Tibial nerve (tissue), 4 donors: ENCODE measurements at regions not wholly inside any gene's neighbourhood (a gene's known extent, or its start where the extent isn't known, plus 50 kb on each side); places are given as distances from the start of the nearest gene placed in this dataset.
A peak's percentile ranks its signal among the peaks of the same experiment; 100 is the strongest.
"Not testable (repeated sequence)": the region's sequence is repeated elsewhere in the genome, so short reads cannot be mapped to it uniquely, and the experiment has no call there.

Experiments
- DNase-seq, 2 donors: peaks; one replicate each; pipeline ENCODE4 v3.0.0-alpha.2; 2019; ENCODE audit warnings: low spot score in 2 of 2
- H3K27ac ChIP-seq, 4 donors: fragments of 200-600 bp; sonication (generic) in 3 of 4; one replicate each; pipeline ENCODE4 v1.5.1; 2017 to 2019; ENCODE audit warnings: mild to moderate bottlenecking in 1 of 4
- H3K27me3 ChIP-seq, 2 donors: fragments of 200-600 bp; sonication (generic) in 1 of 2; one replicate each; pipeline versions ENCODE4 v1.5.1 to v1.6.0; 2017 to 2019
- H3K36me3 ChIP-seq, 3 donors: fragments of 200-600 bp; sonication (generic); one replicate each; pipeline ENCODE4 v1.5.1; 2018 to 2019
- H3K4me1 ChIP-seq, 4 donors: fragments of 200-600 bp; sonication (generic) in 3 of 4; one replicate each; pipeline ENCODE4 v1.5.1; 2017 to 2019
- H3K4me3 ChIP-seq, 4 donors: fragments of 200-600 bp; sonication (generic) in 3 of 4; one replicate each; pipeline ENCODE4 v1.5.1; 2017 to 2019; ENCODE audit warnings: mild to moderate bottlenecking in 1 of 4, moderate library complexity in 1 of 4
- H3K9me3 ChIP-seq, 4 donors: fragments of 200-600 bp; sonication (generic) in 3 of 4; one replicate each; pipeline ENCODE4 v1.5.1; 2017 to 2019
- CTCF ChIP-seq, 5 experiments: fragments of 200-600 bp in 3 of 5; fragments of 450-650 bp in 2 of 5; sonication (generic) in 3 of 5; IDR thresholded peaks; one replicate each; pipeline ENCODE4 v1.5.1; 2016 to 2019; ENCODE audit warnings: antibody characterized with exemption in 5 of 5, mild to moderate bottlenecking in 3 of 5, moderate library complexity in 2 of 5
- EP300 ChIP-seq, 2 donors: sonication (generic); formaldehyde crosslinking; IDR thresholded peaks; one replicate each; pipeline ENCODE4 v1.6.1; 2017; ENCODE audit warnings: antibody characterized with exemption in 2 of 2, mild to moderate bottlenecking in 1 of 2
- POLR2A ChIP-seq, 2 donors: fragments of 450-650 bp; IDR thresholded peaks; one replicate each; pipeline ENCODE4 v1.6.1; 2017; ENCODE audit warnings: antibody characterized with exemption in 2 of 2, mild to moderate bottlenecking in 2 of 2, moderate library complexity in 2 of 2
- WGBS, 2 donors: methylation state at CpG; one replicate each; pipeline ENCODE4 v1.1.5; 2018; 5-methylcytosine and 5-hydroxymethylcytosine counted together

DNA sequence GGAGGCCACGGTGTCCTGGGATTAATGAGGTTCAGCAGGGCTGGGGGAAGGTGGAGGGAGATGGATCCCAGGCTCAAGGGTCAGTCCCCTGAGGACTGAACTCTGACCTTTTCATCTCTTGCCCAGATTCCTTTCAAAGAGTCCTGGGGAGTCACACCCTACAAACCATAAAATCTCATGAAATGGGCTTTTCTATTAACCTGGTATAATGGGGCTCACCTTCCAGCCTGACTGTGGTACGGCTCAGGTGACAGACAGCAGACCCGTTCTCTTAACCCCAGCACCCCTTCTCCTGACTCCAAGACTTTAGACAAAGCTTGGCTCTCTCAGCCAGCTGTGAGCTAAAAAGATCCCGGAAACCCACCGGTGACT is 268.2 kb downstream of the ADGRD1 start:
- peaks cover 0 to 25% of the 10 kb centered on the region in 2 donors for H3K27me3 ChIP-seq
- no peak for DNase-seq
- no peaks in the 10 kb centered on the region for H3K36me3 ChIP-seq
- WGBS, 2 donors, result 18 to 19% methylated on average over 4 to 5 of the region's 5 CpGs
- no peak for TF ChIP-seq CTCF (IDR thresholded peaks at IDR 0.05)
- no peak for TF ChIP-seq EP300 (IDR thresholded peaks at IDR 0.05)
- TF ChIP-seq POLR2A (IDR thresholded peaks at IDR 0.05), result no peak
- no peak overlapping the region for H3K27ac ChIP-seq
- peak overlapping the region in 1 of 4 donors; percentile 4 for H3K4me3 ChIP-seq
- no peaks in the 10 kb centered on the region for H3K9me3 ChIP-seq
- peaks cover 0 to 23% (median 3%) of the 10 kb centered on the region in 4 donors for H3K4me1 ChIP-seq

GRCh38 chr12:131222329-131223139 is 268.8 kb downstream of the ADGRD1 start:
- no peak for TF ChIP-seq POLR2A (IDR thresholded peaks at IDR 0.05)
- no peak for TF ChIP-seq CTCF (IDR thresholded peaks at IDR 0.05)
- no peak for TF ChIP-seq EP300 (IDR thresholded peaks at IDR 0.05)
- Histone ChIP-seq H3K4me3 (peak overlapping the region in 1 of 4 donors; percentile 4), H3K4me1 (peaks cover 0 to 23% (median 3%) of the 10 kb centered on the region in 4 donors), H3K36me3 (no peaks in the 10 kb centered on the region), H3K9me3 (no peaks in the 10 kb centered on the region), H3K27ac (no peak overlapping the region), H3K27me3 (peaks cover 0 to 22% of the 10 kb centered on the region in 2 donors)
- DNase-seq, result peak in 1 of 2 donors; percentile 9
- WGBS, 2 donors, result 25 to 29% methylated on average over 20 to 22 of the region's 22 CpGs

DNA sequence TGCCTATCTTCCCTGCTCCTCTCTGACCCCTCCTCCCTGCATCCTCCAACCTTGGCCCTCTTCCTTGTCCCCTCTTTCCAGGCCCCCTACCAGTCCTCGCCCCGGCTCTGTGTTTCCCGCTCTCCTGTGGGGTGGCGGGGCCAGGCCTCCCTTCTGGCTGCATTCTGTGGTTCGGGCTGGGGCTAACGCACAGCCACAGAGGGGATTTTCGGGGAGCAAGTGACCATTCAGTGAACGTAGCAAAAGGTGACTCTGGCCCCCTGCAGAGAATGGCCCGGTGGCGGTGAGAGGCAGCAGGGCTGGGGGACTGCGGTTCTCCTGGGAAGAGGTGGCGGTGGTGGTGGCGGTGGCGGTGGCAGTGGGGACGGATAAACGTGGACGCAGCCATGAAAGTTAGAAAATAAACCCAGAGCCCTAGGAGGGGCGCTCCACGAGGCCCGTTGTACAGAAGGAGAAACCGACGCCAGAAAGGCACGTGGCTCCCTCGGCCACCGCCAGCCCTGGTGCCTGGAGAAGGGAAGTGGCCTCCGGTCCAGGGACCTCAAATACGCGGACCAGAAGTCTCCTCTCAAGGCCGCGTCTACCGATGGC is 269.6 kb downstream of the ADGRD1 start:
- 76 to 82% methylated on average over 31 of the region's 31 CpGs for WGBS, 2 donors
- Histone ChIP-seq H3K4me1 (peaks cover 0 to 23% (median 3%) of the 10 kb centered on the region in 4 donors), H3K9me3 (no peaks in the 10 kb centered on the region), H3K4me3 (no peak overlapping the region), H3K27me3 (peaks cover 0 to 18% of the 10 kb centered on the region in 2 donors), H3K27ac (no peak overlapping the region), H3K36me3 (no peaks in the 10 kb centered on the region)
- no peak for DNase-seq
- TF ChIP-seq CTCF (IDR thresholded peaks at IDR 0.05) (no peak), POLR2A (IDR thresholded peaks at IDR 0.05) (no peak), EP300 (IDR thresholded peaks at IDR 0.05) (no peak)

DNA sequence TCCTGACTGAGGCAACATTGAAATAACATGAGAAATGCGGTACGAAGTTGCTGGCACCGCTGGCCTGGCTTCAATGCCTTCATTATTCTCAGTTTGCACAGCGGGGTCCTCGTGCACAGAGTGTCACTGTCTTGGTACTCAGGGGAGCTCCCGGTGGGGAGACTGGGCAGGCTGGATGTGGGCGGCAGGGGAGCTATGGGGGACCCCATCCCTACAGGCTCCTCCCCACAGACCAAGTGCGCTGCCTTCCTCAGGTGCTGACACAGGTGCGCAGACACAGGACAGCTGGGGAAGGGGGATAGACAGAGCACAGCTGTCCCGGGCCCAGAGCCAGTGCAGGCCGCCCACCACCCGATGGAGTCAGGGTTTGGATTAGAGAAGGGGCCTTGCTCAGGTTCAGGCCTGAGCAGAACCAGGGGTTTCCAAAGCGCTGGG is 270.1 kb downstream of the ADGRD1 start:
- Histone ChIP-seq H3K27ac (no peak overlapping the region), H3K9me3 (no peaks in the 10 kb centered on the region), H3K4me3 (no peak overlapping the region), H3K36me3 (no peaks in the 10 kb centered on the region), H3K27me3 (peaks cover 0 to 16% of the 10 kb centered on the region in 2 donors), H3K4me1 (peaks cover 0 to 23% (median 3%) of the 10 kb centered on the region in 4 donors)
- no peak for TF ChIP-seq CTCF (IDR thresholded peaks at IDR 0.05)
- no peak for TF ChIP-seq EP300 (IDR thresholded peaks at IDR 0.05)
- TF ChIP-seq POLR2A (IDR thresholded peaks at IDR 0.05), result no peak
- no peak for DNase-seq
- 66 to 68% methylated on average over 11 to 13 of the region's 13 CpGs for WGBS, 2 donors

DNA sequence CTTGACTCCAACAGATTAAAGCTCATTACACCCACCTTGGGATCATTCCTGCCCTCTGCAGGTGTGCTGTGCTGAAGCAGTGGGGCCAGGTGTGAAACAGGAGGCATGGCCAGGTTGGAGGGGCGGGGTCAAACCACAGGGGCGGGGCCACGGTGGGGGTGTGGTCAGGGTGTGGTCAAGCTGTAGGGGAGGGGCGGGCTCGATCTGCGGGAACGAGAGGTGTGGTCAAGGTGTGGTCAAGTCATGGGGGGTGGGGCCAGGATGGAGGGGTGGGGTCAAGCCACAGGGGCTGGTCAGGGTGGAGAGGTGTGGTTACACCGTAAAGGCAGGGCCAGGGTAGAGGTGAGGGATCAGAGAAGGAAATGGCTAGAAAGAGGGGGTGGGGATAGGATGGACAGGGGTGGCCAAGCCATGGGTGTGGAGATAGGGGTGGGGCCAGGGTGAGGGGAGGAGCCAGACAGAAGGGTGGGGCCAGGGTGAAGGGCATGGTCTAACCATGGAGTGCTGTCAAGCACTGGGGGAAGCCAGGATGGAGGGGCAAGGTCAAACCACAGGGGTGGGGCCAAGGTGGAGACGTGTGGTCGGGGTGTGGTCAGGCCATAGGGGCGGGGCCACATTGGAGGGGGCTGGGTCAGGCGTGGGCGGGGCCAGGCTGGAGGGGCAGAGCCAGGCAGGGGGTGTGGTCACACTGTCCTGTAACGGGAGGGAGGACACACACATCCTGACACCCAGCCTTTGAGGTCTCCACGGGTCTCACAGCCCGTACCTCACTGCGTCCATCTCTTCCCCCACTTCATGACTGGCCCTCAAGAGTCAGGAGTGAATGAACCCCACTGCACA is 270.7 kb downstream of the ADGRD1 start:
- H3K36me3 ChIP-seq, H3K27ac ChIP-seq, DNase-seq, H3K9me3 ChIP-seq, H3K4me3 ChIP-seq: not testable (repeated sequence)
- peaks cover 0 to 14% of the 10 kb centered on the region in 2 donors for H3K27me3 ChIP-seq
- WGBS, 2 donors, result 68 to 77% methylated on average over 10 of the region's 17 CpGs
- peaks cover 0 to 23% (median 3%) of the 10 kb centered on the region in 4 donors for H3K4me1 ChIP-seq

DNA sequence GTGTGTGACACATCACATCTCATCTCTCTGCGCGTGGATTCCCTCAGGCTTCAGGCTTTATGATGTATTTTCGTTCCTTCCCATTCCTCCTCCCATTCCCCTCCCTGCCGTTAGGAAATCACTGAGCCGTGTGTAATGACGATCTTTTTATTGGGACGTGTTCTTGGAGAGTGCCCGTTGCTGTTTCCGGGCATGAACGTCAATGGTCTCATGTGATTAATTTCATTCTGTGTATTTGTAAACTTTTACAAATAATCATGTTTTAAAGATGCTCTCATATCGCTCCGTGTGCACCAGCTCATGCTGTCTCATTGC is 271.3 kb downstream of the ADGRD1 start:
- H3K27me3 ChIP-seq, result peaks cover 0 to 14% of the 10 kb centered on the region in 2 donors
- H3K4me3 ChIP-seq, H3K9me3 ChIP-seq, H3K27ac ChIP-seq, H3K36me3 ChIP-seq, DNase-seq: not testable (repeated sequence)
- H3K4me1 ChIP-seq, result peaks cover 0 to 23% (median 3%) of the 10 kb centered on the region in 4 donors
- no CpG with 5 or more reads among the region's 12 CpGs for WGBS, 2 donors
